HG03175 (cell line): ENCODE measurements at regions not wholly inside any gene's neighbourhood (a gene's known extent, or its start where the extent isn't known, plus 50 kb on each side); places are given as distances from the start of the nearest gene placed in this dataset.
"Not testable (repeated sequence)": the region's sequence is repeated elsewhere in the genome, so short reads cannot be mapped to it uniquely, and the experiment has no call there.

Source experiments
- ATAC-seq: cut with Tn5 transposase; IDR thresholded peaks from one replicate; pipeline ENCODE4 v1.9.1; 2021; ENCODE audit warnings: mild to moderate bottlenecking, moderate library complexity; ENCODE audit not compliant: unreplicated experiment

DNA sequence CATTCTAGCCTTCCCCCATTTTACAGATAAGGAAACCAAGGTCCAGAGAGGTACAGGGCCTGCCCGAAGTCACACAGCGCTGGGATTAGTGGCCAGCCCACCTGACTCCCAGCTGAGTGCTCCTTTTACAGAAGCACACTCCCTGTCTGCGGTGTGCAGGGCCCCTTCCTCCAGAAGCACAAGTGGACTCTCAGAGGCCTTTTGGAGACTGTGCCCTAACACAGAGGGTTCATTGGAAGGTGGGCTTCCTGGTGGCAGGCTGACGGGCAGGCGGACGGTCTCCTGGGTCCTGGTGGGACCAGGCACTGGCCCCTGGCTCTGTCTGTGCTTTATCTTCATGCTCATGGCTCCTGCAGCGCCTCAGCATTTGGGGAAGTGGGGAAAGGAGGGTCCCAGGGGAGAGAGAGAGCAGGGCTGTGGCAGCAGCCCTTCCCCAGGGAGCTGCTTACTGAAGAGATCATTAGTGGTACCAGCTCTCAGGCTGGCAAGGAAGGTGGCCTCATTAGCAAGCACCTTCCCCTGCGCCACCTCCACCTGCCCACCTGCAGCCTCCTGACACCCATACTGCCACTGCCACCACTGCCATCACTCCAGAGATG, 83.1 kb upstream of the GOLGA6L4 start:
- ATAC-seq = not testable (repeated sequence)

DNA sequence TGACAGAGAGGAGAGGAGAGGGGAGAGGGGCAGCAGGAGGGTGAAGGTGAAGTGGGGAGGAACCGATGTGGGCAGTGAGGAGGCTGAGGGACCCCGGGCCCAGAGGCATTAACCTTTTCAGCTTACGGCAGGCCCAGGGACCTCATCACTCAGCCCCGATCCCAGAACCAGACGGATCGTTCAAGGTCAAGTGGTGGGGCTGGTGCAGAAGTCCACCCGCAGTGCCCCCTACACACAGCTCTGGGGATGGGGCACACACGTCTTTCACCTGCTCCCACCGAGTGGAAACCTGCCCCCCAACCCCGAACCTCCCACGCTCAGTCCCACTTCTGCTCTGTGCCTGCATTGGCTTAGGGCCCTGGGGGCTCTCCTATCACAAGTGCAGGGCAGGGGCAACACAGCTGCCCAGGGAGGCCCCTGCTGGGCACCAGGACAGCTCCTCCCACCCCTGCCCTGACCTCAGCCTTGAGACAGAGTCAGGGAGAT, 81.9 kb upstream of the GOLGA6L4 start:
- not testable (repeated sequence) for ATAC-seq

DNA sequence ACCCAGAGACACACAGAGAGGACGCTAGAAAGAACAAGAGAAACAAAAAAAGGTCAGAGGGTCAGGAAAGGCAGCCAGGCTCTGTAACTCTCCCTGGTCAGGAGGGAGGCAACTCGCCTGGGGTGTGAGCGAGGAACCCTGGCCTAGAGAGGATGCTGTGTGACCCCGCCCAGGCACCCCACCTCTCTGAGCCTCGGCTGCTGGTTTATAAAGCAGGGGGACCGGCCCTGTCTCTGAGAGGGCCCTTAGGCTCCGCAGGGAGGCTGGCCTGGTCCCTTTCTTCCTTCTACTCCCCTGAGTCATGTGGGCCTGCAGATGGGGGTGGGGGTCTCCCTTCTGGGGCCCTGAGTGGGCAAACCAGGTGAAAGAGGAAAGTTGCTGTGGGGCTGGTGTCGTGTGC, 81.3 kb upstream of the GOLGA6L4 start:
- ATAC-seq = not testable (repeated sequence)

DNA sequence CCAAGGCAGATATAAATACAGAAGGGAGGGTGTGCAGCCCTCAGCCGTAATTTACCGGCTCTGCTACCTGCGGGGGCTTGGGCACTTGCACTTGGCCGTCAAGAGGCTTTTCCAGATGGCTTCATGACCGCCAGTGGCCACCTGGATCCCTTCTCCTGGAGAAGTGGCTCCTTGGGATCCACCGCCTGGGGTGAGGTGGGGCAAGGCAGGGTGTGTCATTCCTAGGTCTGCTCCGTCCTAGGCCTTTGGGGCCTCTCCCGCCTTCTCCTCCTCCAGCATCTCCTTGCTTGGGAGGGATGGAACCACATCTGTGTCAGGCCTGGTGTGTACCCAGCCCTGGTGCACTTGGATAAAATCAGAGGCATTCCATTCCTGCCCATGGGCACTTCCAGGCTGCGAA, 80.8 kb upstream of the GOLGA6L4 start:
- not testable (repeated sequence) for ATAC-seq

DNA sequence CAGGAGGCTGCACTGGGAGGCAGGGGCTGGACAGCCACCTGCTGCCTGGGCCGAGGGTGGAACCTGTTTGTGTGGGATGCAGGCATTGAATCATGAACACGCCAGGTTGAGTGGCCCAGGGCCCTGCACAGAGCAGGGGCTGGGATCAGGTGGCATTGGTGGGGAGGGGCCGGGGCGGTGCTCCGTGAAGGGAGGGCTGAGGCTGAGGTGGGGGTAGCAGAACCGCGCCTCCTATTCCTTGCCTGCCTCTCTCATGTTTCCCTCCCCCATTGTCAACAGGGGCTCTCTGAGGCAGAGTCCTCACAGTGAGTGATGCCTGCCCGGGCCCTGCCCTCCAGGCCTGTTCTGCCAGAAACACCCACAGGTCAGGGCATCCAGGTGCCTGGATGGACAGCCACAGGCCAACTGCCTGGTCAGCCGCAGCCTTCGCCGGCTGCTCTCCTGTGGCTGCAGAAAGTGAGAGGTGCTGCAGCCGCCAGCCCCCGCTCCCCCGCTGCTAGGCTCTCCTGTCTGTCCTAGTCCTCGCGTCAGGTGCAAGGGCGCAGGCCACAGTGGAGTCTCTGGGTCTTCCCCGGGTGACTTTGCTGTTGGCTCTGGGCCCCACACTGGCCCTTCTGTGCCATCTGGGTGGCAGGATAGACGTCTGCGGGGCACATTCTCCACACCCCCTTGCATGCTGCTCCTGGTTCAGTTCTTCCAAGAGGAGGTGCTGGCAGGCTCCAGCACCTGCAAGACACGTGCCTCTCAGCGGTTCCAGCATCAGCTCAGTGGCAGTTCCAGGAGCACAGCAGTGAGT, 79.6 kb upstream of the GOLGA6L4 start:
- not testable (repeated sequence) for ATAC-seq

DNA sequence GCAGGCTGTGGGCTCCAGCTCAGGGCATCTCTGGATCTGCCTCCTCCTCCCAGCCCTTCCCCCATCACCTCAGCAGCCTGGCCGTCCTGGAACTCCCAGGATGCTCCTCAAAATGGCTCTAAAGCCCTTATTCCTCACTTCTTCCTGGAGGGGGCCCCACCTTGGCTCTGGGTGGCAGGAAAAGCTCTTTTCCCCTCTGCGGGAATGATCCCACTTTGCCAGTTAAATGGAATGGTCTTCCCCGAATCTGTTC, 79.1 kb upstream of the GOLGA6L4 start:
- not testable (repeated sequence) for ATAC-seq

DNA sequence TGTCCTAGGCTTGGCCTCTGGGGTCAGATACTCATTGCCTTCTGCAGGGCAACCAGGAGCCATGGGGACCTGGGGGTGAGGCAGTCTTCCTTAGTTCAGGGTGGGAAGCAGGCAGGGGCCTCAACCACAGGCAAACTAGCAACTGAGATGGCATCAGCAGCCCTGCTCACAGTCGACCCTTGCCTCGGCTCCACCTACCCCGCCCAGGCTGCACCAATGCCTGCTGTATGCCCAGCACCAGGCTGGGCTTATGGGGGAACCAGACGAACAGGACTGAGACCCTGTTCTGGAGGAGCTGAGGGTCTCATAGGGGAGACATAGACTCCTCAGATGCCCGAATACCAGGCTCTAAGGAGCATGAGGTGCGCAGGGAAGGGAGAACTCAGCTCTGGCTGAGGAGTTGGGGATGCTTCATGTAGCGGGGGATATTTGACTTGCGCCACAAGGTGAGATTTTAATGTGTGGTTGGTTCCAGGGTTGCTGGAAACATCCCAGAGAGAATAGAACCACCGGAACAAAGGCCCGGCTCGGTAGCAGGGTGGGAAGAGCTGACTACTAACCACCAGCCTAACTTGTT, 78.4 kb upstream of the GOLGA6L4 start:
- ATAC-seq = not testable (repeated sequence)

DNA sequence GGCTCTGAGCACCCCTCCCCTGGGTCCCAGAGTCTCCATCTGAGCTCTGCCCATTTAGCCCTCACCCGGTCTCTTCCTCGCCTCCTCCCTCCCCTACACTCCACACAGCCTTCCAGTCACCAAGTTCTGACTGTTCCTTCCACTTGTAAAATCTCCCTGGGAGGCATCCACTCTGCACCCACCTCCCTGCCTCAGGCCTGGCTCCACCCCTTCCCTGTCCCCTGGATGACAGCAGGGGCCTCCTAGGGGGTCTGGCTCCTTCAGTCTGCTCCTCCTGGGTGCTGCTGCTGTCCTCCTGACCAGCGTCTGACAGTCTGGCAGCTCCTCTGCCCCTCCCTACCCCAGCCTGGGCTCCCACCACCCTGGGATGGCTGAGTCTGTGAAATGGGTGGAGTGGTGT, 77.7 kb upstream of the GOLGA6L4 start:
- not testable (repeated sequence) for ATAC-seq

DNA sequence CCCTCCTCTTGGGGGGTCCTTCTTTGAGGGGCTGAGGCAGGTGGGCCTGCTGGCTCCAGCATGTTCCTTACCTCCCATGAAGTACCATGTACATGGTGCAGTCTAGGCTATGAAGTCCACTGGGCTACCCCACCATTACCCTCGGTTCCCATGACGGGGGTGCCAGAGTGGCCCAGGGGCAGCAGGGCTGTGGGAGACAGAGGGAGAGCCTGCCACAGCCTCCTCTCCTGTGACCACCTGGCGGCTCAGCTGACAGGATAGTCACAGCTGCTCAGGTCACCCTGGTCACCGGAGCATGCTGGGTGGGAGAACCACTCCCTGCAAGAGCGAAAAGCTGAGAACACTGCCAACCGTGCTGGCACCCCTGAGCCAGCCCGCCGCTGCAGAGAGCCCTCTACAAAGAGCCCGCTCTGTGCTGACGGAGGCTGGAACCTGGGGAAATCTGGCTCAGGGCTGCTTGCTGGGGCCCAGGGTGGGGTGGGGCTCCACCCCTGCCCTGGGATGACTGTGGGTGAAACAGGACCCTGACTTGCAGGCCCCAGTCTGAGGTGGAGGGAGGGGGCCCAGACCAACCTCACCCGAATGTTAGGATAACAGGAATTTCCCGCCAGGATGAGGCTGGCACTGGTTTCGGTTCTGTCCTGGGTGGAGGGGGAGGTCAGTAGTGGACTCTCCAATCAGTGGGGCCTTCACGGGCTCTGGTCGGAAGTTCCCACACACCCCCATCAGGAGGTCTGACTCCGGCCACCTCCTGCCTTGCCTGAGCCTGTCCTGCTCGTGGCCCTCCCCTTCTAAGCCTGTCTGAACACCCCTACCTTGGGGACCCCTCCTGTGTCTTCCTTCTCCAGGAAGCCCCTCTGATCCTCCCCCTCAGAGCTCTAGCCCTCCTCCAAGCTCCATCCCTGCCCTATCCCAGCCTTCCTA, 76.0 kb upstream of the GOLGA6L4 start:
- not testable (repeated sequence) for ATAC-seq

DNA sequence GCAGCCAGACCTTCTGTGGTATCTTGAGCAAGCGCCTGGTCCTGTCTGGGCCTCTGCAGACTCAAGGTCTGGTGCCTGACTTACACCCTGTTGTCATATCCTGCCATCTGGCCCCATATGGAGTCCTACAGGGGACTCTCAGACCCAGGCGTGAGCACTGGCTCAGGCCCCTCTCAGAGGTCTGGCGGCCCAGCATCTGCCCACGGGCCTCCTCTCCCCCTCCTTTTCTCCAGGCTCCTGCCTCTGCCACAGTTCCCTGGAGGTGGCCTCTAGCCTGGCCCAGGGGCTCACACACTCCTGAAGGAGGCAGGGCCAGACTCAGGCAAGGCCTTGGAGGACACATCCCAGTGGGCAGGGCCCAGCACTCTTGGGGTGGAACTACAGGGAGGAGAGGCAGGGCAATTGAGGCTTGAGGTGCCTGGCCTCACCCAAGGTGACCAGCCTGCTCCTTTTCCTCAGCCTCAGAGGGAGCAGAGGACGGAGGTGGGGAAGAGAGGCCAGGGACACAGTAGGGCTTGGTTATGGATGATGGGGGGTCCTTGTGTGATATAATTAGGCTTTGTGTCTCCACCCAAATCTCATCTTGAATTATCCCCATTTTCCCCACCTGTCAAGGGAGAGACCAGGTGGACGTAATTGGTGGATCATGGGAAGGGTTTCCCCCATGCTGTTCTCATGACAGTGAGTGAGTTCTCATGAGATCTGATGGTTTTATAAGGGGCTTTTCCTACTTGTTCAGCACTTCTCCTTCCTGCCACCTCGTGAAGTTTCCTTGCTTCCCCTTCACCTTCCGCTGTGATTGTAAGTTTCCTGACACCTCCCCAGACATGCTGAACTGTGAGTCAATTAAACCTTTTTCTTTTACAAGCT, 70.9 kb upstream of the GOLGA6L4 start:
- not testable (repeated sequence) for ATAC-seq

DNA sequence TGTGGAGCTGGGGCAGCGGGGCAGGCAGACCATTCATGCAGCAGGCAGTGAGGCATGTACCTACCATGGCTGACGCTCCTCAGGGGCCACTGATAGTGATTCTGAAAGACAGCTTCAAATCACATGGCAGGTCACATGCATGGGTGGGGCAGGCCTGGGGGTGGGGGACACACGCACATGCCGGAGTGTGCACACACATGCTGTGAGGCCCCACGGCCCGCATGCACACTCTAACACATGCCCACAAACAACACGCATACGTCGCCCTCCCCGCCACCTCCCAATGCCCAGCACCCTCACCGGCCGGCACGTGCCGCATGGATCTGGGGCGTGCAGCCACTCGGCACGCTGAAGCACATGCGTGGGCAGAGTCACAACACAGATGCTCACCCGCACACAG, 65.5 kb upstream of the GOLGA6L4 start:
- ATAC-seq = not testable (repeated sequence)

DNA sequence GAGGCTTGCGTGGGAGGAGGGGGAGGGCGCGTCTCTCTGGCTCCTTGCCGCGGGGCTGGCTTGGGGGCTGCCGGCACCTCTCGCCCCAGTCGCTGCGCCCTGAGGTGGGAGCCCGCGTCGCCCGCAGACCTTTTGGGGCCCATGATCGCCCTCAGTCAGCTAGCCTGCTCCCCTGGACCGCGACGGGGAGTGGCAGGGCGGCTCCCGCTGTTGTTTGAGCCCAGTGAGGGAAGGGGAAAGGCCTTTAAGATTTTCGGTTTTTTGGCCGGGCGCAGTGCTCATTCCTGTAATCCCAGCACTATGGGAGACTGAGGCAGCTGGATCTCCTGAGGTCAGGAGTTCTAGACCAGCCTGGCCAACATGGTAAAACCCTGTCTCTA, 62.4 kb upstream of the GOLGA6L4 start:
- ATAC-seq = not testable (repeated sequence)
